A673 (cell line): ENCODE measurements at regions not wholly inside any gene's neighbourhood (a gene's known extent, or its start where the extent isn't known, plus 50 kb on each side); places are given as distances from the start of the nearest gene placed in this dataset.

Experiments
- EZH2 ChIP-seq: fragments of 200-600 bp; sonication (generic); IDR thresholded peaks from 2 replicates; pipeline ENCODE4 v1.6.1; 2017; ENCODE audit warnings: borderline replicate concordance, low read depth, mild to moderate bottlenecking, mixed read lengths, antibody characterized with exemption, low read length; ENCODE audit not compliant: poor library complexity, severe bottlenecking
- TF ChIP-seq, protein P1 (sequence below): fragments of 300-800, 200-600 bp; sonication (generic); conservative IDR thresholded peaks from 2 replicates; pipeline ENCODE4 v1.5.1; 2017; ENCODE audit warnings: low read depth, mild to moderate bottlenecking, antibody characterized with exemption, low read length, moderate library complexity, mixed read lengths

DNA sequence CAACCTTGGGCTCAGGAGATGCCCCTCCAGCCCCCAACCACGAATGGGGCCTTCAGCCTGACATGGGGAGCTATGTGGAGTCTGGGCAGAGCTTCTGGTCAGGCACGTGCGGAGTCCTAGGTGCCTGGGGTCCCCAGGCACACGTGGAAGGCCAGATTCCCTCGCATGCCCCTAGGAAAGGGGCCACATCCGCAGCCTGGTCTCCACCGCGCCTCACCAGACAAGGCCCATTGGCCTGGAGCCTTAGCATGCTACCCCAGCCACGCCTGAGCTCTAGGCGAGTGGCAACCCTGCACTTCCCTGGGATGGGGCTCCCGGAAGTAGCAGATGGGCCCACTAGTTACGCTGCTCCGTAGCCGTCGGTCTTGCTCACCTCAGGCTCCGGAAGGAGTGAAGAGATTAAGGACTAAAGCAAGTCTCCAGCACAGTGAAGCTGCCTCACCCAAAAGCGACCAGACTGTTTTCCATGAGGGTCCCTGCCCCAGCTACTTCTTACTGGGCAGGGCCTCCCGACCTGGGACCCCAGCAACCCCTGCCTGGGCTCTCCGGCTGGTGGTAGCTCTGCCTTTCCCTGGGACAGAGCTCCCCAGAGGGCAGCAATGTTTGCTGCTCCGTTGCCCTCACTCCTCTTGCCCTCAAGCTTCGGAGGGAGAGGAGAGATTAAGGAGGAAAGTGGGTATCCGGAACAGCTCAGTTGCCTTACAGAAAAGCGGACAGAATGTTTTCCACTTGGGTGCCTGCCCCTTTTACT, 93.2 kb upstream of the IMPG1 start:
- TF ChIP-seq, protein P1, sequence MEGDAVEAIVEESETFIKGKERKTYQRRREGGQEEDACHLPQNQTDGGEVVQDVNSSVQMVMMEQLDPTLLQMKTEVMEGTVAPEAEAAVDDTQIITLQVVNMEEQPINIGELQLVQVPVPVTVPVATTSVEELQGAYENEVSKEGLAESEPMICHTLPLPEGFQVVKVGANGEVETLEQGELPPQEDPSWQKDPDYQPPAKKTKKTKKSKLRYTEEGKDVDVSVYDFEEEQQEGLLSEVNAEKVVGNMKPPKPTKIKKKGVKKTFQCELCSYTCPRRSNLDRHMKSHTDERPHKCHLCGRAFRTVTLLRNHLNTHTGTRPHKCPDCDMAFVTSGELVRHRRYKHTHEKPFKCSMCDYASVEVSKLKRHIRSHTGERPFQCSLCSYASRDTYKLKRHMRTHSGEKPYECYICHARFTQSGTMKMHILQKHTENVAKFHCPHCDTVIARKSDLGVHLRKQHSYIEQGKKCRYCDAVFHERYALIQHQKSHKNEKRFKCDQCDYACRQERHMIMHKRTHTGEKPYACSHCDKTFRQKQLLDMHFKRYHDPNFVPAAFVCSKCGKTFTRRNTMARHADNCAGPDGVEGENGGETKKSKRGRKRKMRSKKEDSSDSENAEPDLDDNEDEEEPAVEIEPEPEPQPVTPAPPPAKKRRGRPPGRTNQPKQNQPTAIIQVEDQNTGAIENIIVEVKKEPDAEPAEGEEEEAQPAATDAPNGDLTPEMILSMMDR: no peak
- no peak for TF ChIP-seq EZH2
